WTC11 (cell line): ENCODE measurements at regions not wholly inside any gene's neighbourhood (a gene's known extent, or its start where the extent isn't known, plus 50 kb on each side); places are given as distances from the start of the nearest gene placed in this dataset.

Experiments
- ATF1 ChIP-seq: sonication (generic); formaldehyde crosslinking; IDR thresholded peaks from 2 replicates; pipeline ENCODE4 v1.8.1; 2023; ENCODE audit warnings: mild to moderate bottlenecking, moderate library complexity, missing genetic modification reagents
- CREB1 ChIP-seq: sonication (generic); formaldehyde crosslinking; IDR thresholded peaks from 2 replicates; pipeline ENCODE4 v1.8.0; 2023; ENCODE audit warnings: mild to moderate bottlenecking, missing genetic modification reagents
- CTCF ChIP-seq: fragments of 200-600 bp; IDR thresholded peaks from 2 replicates; pipeline ENCODE4 v1.8.0; 2022; ENCODE audit warnings: antibody characterized with exemption
- ETV6 ChIP-seq: sonication (generic); formaldehyde crosslinking; IDR thresholded peaks from 2 replicates; pipeline ENCODE4 v1.8.1; 2022; ENCODE audit warnings: mild to moderate bottlenecking, missing genetic modification reagents
- JUN ChIP-seq: sonication (generic); formaldehyde crosslinking; IDR thresholded peaks from 2 replicates; pipeline ENCODE4 v1.8.0; 2023; ENCODE audit warnings: mild to moderate bottlenecking, missing genetic modification reagents
- KAT7 ChIP-seq: sonication (generic); formaldehyde crosslinking; IDR thresholded peaks from 2 replicates; pipeline ENCODE4 v1.8.1; 2023; ENCODE audit warnings: missing genetic modification reagents, mild to moderate bottlenecking, borderline replicate concordance
- MYBL2 ChIP-seq: sonication (generic); formaldehyde crosslinking; IDR thresholded peaks from 2 replicates; pipeline ENCODE4 v1.8.1; 2023; ENCODE audit warnings: mild to moderate bottlenecking, moderate library complexity, missing genetic modification reagents
- NFE2L1 ChIP-seq: sonication (generic); formaldehyde crosslinking; IDR thresholded peaks from 2 replicates; pipeline ENCODE4 v1.8.1; 2023; ENCODE audit warnings: missing genetic modification reagents
- SP1 ChIP-seq: sonication (generic); formaldehyde crosslinking; conservative IDR thresholded peaks from 2 replicates; pipeline ENCODE4 v1.8.1; 2022; ENCODE audit warnings: missing genetic modification reagents
- ZNF281 ChIP-seq: sonication (generic); formaldehyde crosslinking; IDR thresholded peaks from 2 replicates; pipeline ENCODE4 v1.8.0; 2023; ENCODE audit warnings: mild to moderate bottlenecking, missing genetic modification reagents
- TF ChIP-seq, protein P1 (sequence below): sonication (generic); formaldehyde crosslinking; IDR thresholded peaks from 2 replicates; pipeline ENCODE4 v1.8.1; 2022; ENCODE audit warnings: missing genetic modification reagents, borderline replicate concordance
- TF ChIP-seq, protein P2 (sequence below): fragments of 250-450 bp; sonication (Bioruptor Pico); IDR thresholded peaks from 2 replicates; pipeline ENCODE4 v1.9.0; 2021; ENCODE audit warnings: mild to moderate bottlenecking, borderline replicate concordance

DNA sequence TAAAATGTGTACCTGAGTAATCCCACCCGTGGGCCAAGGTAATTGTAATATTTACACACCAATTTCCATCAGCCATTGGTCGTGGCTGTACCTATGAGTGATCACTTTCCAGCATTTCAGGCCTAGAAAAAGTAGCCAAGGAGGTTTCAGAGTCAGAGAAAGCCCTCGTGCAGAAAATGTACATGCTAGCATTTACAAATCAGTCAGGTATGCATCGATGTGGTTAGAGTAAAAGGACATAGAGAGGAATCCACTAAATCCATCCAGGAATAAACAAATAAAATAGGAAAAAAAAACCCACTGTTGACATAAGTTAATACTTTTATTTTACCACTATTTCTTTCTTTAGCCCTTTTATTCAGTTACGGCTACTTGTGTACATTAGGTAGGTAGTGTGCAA is 256.8 kb downstream of the TRIML1 start:
- no peak for TF ChIP-seq CTCF
- TF ChIP-seq SP1 (CRISPR knock-in tag) = no peak
- no peak for TF ChIP-seq JUN (CRISPR knock-in tag)
- TF ChIP-seq KAT7 (CRISPR knock-in tag) = no peak
- TF ChIP-seq, protein P1, sequence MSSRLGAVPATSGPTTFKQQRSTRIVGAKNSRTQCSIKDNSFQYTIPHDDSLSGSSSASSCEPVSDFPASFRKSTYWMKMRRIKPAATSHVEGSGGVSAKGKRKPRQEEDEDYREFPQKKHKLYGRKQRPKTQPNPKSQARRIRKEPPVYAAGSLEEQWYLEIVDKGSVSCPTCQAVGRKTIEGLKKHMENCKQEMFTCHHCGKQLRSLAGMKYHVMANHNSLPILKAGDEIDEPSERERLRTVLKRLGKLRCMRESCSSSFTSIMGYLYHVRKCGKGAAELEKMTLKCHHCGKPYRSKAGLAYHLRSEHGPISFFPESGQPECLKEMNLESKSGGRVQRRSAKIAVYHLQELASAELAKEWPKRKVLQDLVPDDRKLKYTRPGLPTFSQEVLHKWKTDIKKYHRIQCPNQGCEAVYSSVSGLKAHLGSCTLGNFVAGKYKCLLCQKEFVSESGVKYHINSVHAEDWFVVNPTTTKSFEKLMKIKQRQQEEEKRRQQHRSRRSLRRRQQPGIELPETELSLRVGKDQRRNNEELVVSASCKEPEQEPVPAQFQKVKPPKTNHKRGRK (CRISPR knock-in tag) = no peak
- TF ChIP-seq, protein P2, sequence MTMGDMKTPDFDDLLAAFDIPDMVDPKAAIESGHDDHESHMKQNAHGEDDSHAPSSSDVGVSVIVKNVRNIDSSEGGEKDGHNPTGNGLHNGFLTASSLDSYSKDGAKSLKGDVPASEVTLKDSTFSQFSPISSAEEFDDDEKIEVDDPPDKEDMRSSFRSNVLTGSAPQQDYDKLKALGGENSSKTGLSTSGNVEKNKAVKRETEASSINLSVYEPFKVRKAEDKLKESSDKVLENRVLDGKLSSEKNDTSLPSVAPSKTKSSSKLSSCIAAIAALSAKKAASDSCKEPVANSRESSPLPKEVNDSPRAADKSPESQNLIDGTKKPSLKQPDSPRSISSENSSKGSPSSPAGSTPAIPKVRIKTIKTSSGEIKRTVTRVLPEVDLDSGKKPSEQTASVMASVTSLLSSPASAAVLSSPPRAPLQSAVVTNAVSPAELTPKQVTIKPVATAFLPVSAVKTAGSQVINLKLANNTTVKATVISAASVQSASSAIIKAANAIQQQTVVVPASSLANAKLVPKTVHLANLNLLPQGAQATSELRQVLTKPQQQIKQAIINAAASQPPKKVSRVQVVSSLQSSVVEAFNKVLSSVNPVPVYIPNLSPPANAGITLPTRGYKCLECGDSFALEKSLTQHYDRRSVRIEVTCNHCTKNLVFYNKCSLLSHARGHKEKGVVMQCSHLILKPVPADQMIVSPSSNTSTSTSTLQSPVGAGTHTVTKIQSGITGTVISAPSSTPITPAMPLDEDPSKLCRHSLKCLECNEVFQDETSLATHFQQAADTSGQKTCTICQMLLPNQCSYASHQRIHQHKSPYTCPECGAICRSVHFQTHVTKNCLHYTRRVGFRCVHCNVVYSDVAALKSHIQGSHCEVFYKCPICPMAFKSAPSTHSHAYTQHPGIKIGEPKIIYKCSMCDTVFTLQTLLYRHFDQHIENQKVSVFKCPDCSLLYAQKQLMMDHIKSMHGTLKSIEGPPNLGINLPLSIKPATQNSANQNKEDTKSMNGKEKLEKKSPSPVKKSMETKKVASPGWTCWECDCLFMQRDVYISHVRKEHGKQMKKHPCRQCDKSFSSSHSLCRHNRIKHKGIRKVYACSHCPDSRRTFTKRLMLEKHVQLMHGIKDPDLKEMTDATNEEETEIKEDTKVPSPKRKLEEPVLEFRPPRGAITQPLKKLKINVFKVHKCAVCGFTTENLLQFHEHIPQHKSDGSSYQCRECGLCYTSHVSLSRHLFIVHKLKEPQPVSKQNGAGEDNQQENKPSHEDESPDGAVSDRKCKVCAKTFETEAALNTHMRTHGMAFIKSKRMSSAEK = no peak
- TF ChIP-seq MYBL2 (CRISPR knock-in tag) = no peak
- TF ChIP-seq ETV6 = no peak
- no peak for TF ChIP-seq NFE2L1
- no peak for TF ChIP-seq ZNF281 (CRISPR knock-in tag)
- no peak for TF ChIP-seq ATF1 (CRISPR knock-in tag)
- no peak for TF ChIP-seq CREB1
